Mucosa of stomach (tissue), 1 donor: ENCODE measurements at regions not wholly inside any gene's neighbourhood (a gene's known extent, or its start where the extent isn't known, plus 50 kb on each side); places are given as distances from the start of the nearest gene placed in this dataset.
"Not testable (repeated sequence)": the region's sequence is repeated elsewhere in the genome, so short reads cannot be mapped to it uniquely, and the experiment has no call there.

Experiments used
- H3K27me3 ChIP-seq: one replicate; pipeline ENCODE4 v1.7.0; 2013; ENCODE audit warnings: mild to moderate bottlenecking, low read length; ENCODE audit not compliant: control insufficient read depth, insufficient read depth
- H3K36me3 ChIP-seq: one replicate; pipeline ENCODE4 v1.7.0; 2013; ENCODE audit warnings: low read length; ENCODE audit not compliant: control insufficient read depth, insufficient read depth
- H3K4me1 ChIP-seq: one replicate; pipeline ENCODE4 v1.7.0; 2013; ENCODE audit warnings: mild to moderate bottlenecking, low read length; ENCODE audit not compliant: control insufficient read depth, insufficient read depth
- H3K4me3 ChIP-seq: one replicate; pipeline ENCODE4 v1.7.0; 2013; ENCODE audit warnings: low read length
- H3K9ac ChIP-seq: one replicate; pipeline ENCODE4 v1.7.0; 2013; ENCODE audit warnings: mild to moderate bottlenecking, low read length, moderate library complexity
- H3K9me3 ChIP-seq: one replicate; pipeline ENCODE4 v1.7.0; 2013; ENCODE audit warnings: mild to moderate bottlenecking, low read length, moderate library complexity; ENCODE audit not compliant: control insufficient read depth
- donor health status: Pancreatic carcinoma.

- H3K4me3 ChIP-seq: no peak overlapping the region
- H3K27me3 ChIP-seq: no peaks in the 10 kb centered on the region
- H3K4me1 ChIP-seq: no peaks in the 10 kb centered on the region
- no peaks in the 10 kb centered on the region for H3K36me3 ChIP-seq
- H3K9ac ChIP-seq: no peak overlapping the region
- H3K9me3 ChIP-seq: no peaks in the 10 kb centered on the region
These were observed 168.2 kb downstream of the KCNS3 start for GRCh38 chr2:18046558-18047212.

GRCh38 chr2:18046017-18046416, 167.6 kb downstream of the KCNS3 start:
- H3K9me3 ChIP-seq: no peaks in the 10 kb centered on the region
- no peak overlapping the region for H3K9ac ChIP-seq
- no peaks in the 10 kb centered on the region for H3K27me3 ChIP-seq
- no peak overlapping the region for H3K4me3 ChIP-seq
- H3K36me3 ChIP-seq: no peaks in the 10 kb centered on the region
- H3K4me1 ChIP-seq: no peaks in the 10 kb centered on the region

- no peaks in the 10 kb centered on the region for H3K9me3 ChIP-seq
These were observed 166.8 kb downstream of the KCNS3 start for GRCh38 chr2:18045230-18045629.

GRCh38 chr2:18017381-18017780, 138.9 kb downstream of the KCNS3 start:
- H3K4me1 ChIP-seq, H3K36me3 ChIP-seq, H3K9me3 ChIP-seq, H3K9ac ChIP-seq, H3K4me3 ChIP-seq, H3K27me3 ChIP-seq: not testable (repeated sequence)

More at GRCh38 chr2:18045230-18045629, 166.8 kb downstream of the KCNS3 start:
- Histone ChIP-seq H3K4me1 (no peaks in the 10 kb centered on the region), H3K36me3 (no peaks in the 10 kb centered on the region), H3K27me3 (no peaks in the 10 kb centered on the region), H3K4me3 (no peak overlapping the region), H3K9ac (no peak overlapping the region)

- Histone ChIP-seq H3K9ac (no peak overlapping the region), H3K4me1 (no peaks in the 10 kb centered on the region), H3K36me3 (no peaks in the 10 kb centered on the region), H3K27me3 (no peaks in the 10 kb centered on the region), H3K9me3 (no peaks in the 10 kb centered on the region), H3K4me3 (no peak overlapping the region)
These were observed 131.4 kb downstream of the KCNS3 start for GRCh38 chr2:18009891-18010290.

- H3K27me3 ChIP-seq: no peaks in the 10 kb centered on the region
- no peak overlapping the region for H3K9ac ChIP-seq
- H3K4me3 ChIP-seq: no peak overlapping the region
- no peaks in the 10 kb centered on the region for H3K9me3 ChIP-seq
- H3K4me1 ChIP-seq: no peaks in the 10 kb centered on the region
- H3K36me3 ChIP-seq: no peaks in the 10 kb centered on the region
These were observed 126.9 kb downstream of the KCNS3 start for GRCh38 chr2:18005411-18005810.

GRCh38 chr2:18001671-18002070, 123.2 kb downstream of the KCNS3 start:
- no peaks in the 10 kb centered on the region for H3K27me3 ChIP-seq
- no peak overlapping the region for H3K4me3 ChIP-seq
- no peaks in the 10 kb centered on the region for H3K9me3 ChIP-seq
- H3K4me1 ChIP-seq: no peaks in the 10 kb centered on the region
- H3K9ac ChIP-seq: no peak overlapping the region
- H3K36me3 ChIP-seq: no peaks in the 10 kb centered on the region

GRCh38 chr2:17996978-17997377, 118.5 kb downstream of the KCNS3 start:
- Histone ChIP-seq H3K9me3 (no peaks in the 10 kb centered on the region), H3K27me3 (no peaks in the 10 kb centered on the region), H3K9ac (no peak overlapping the region), H3K4me1 (no peaks in the 10 kb centered on the region), H3K36me3 (no peaks in the 10 kb centered on the region), H3K4me3 (no peak overlapping the region)

GRCh38 chr2:17995593-17995992, 117.1 kb downstream of the KCNS3 start:
- Histone ChIP-seq H3K4me3 (no peak overlapping the region), H3K36me3 (no peaks in the 10 kb centered on the region), H3K4me1 (no peaks in the 10 kb centered on the region), H3K9me3 (no peaks in the 10 kb centered on the region), H3K9ac (no peak overlapping the region), H3K27me3 (no peaks in the 10 kb centered on the region)
